Hepatocyte (in vitro differentiated cells): ENCODE measurements at regions not wholly inside any gene's neighbourhood (a gene's known extent, or its start where the extent isn't known, plus 50 kb on each side); places are given as distances from the start of the nearest gene placed in this dataset.

ENCODE experiments used
- DNase-seq: peaks from one replicate; pipeline ENCODE4 v3.0.0-alpha.2; 2016; ENCODE audit warnings: low spot score
- H2AFZ ChIP-seq: fragments of 200-600 bp; sonication (generic); 2 replicates; pipeline ENCODE4 v1.6.0; 2016; ENCODE audit warnings: antibody characterized with exemption, mild to moderate bottlenecking
- H3K27ac ChIP-seq: fragments of 200-600 bp; sonication (generic); 2 replicates; pipeline ENCODE4 v1.5.1; 2016; ENCODE audit warnings: mild to moderate bottlenecking
- H3K27me3 ChIP-seq: fragments of 200-600 bp; sonication (generic); 2 replicates; pipeline ENCODE4 v1.6.1; 2016
- H3K36me3 ChIP-seq: fragments of 200-600 bp; sonication (generic); replicated peaks from 2 replicates; pipeline ENCODE4 v1.5.1; 2016; ENCODE audit warnings: low read depth; ENCODE audit not compliant: insufficient read depth
- H3K4me1 ChIP-seq: fragments of 200-600 bp; sonication (generic); 2 replicates; pipeline ENCODE4 v1.5.1; 2016; ENCODE audit warnings: mild to moderate bottlenecking, moderate library complexity; ENCODE audit not compliant: insufficient read depth
- H3K4me2 ChIP-seq: fragments of 200-600 bp; sonication (generic); 2 replicates; pipeline ENCODE4 v1.6.0; 2016
- H3K4me3 ChIP-seq: fragments of 200-600 bp; sonication (generic); 2 replicates; pipeline ENCODE4 v1.5.1; 2016; ENCODE audit warnings: mild to moderate bottlenecking
- H3K79me2 ChIP-seq: fragments of 200-600 bp; sonication (generic); 2 replicates; pipeline ENCODE4 v1.6.0; 2017; ENCODE audit warnings: mild to moderate bottlenecking
- H3K9me2 ChIP-seq: fragments of 200-600 bp; sonication (generic); replicated peaks from 2 replicates; pipeline ENCODE4 v1.6.0; 2017; ENCODE audit warnings: mild to moderate bottlenecking; ENCODE audit not compliant: insufficient read depth
- H3K9me3 ChIP-seq: fragments of 200-600 bp; sonication (generic); 2 replicates; pipeline ENCODE4 v1.5.1; 2016; ENCODE audit warnings: low read depth, mild to moderate bottlenecking
- H4K20me1 ChIP-seq: fragments of 200-600 bp; sonication (generic); 2 replicates; pipeline ENCODE4 v1.6.0; 2016; ENCODE audit warnings: mild to moderate bottlenecking; ENCODE audit not compliant: insufficient read depth, poor library complexity, severe bottlenecking
- EZH2 ChIP-seq: fragments of 200-600 bp; sonication (generic); IDR thresholded peaks from 2 replicates; pipeline ENCODE4 v1.6.1; 2016; ENCODE audit warnings: antibody characterized with exemption, mild to moderate bottlenecking, borderline replicate concordance
- EZH2phosphoT487 ChIP-seq: fragments of 200-600 bp; sonication (generic); IDR thresholded peaks from one replicate; pipeline ENCODE4 v1.6.1; 2018; ENCODE audit warnings: antibody characterized with exemption, mild to moderate bottlenecking, low read depth, moderate library complexity; ENCODE audit not compliant: unreplicated experiment, severe bottlenecking
- WGBS: methylation state at CpG from one replicate; pipeline ENCODE4 v1.1.6; 2016; ENCODE audit warnings: low lambda C conversion rate; ENCODE audit errors: missing lambda C conversion rate; 5-methylcytosine and 5-hydroxymethylcytosine counted together
- TF ChIP-seq, protein P1 (sequence below): fragments of 200-600 bp; sonication (generic); IDR thresholded peaks from 2 replicates; pipeline ENCODE4 v1.5.1; 2016; ENCODE audit warnings: antibody characterized with exemption, mild to moderate bottlenecking; ENCODE audit not compliant: poor library complexity

DNA sequence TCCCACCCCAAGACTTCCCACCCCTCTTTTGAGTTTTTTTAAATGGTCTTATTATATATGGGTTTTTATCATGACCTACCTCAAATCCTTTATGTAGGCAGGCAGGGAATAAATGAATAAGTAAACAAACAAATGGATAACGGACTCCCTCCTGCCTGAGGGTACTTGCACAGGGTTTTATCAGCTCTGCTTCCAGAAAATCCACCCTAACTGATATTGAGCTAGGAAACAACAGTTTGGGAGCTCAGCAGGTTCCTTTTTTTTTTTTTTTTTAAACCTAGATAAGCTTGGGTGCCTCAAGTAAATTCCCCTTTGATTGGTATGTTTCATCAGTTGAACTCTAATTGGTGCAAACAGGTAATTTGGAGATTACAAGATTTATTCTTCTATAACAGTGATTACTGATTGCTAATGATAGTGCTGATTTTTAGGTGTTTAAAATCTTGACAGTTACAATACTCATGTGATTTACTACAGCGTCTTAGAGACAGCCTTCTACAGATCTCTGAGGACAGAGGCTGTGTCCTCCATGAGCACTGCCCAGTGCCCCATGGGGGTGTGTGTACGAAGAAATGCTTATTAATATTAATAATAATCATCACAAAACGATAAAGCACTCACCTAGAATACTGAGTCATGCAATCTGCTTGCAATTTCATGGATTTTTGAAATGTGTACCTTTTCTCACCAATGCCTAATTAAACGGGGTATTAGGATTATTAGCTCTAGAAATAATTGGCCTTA lies 347.4 kb downstream of the RRAGC start:
- Histone ChIP-seq H3K79me2 (no peaks in the 10 kb centered on the region), H3K27me3 (peaks cover 42% of the 10 kb centered on the region), H3K4me3 (no peak overlapping the region), H3K9me2 (no peaks in the 10 kb centered on the region), H3K9me3 (no peaks in the 10 kb centered on the region), H2AFZ (no peak overlapping the region), H4K20me1 (no peaks in the 10 kb centered on the region), H3K36me3 (no peaks in the 10 kb centered on the region), H3K4me1 (no peaks in the 10 kb centered on the region), H3K27ac (no peak overlapping the region), H3K4me2 (no peak overlapping the region)
- no peak for TF ChIP-seq EZH2phosphoT487
- no peak for TF ChIP-seq EZH2
- TF ChIP-seq, protein P1, sequence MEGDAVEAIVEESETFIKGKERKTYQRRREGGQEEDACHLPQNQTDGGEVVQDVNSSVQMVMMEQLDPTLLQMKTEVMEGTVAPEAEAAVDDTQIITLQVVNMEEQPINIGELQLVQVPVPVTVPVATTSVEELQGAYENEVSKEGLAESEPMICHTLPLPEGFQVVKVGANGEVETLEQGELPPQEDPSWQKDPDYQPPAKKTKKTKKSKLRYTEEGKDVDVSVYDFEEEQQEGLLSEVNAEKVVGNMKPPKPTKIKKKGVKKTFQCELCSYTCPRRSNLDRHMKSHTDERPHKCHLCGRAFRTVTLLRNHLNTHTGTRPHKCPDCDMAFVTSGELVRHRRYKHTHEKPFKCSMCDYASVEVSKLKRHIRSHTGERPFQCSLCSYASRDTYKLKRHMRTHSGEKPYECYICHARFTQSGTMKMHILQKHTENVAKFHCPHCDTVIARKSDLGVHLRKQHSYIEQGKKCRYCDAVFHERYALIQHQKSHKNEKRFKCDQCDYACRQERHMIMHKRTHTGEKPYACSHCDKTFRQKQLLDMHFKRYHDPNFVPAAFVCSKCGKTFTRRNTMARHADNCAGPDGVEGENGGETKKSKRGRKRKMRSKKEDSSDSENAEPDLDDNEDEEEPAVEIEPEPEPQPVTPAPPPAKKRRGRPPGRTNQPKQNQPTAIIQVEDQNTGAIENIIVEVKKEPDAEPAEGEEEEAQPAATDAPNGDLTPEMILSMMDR, result no peak
- no peak for DNase-seq
- 52% methylated on average over 5 of the region's 5 CpGs for WGBS

DNA sequence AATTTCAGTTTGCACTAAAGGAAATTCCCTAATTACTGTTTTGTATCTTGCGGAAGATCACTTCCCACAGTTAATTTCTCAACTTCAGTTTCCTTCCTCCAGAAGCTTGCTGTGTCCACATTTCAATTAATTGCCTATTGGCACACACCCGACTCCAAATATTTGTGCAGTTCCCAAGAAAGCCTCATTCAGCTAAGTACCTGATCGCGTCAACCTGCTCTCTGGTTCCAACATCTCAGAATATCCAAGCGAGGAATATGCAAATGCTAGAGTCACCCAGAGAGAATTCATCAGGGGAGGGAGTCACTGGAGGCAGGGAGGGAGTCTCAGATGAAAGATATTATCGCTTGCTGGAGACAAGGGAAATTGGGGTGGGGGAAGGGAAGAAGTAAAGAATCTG lies 351.3 kb downstream of the RRAGC start:
- DNase-seq, result no peak
- Histone ChIP-seq H3K27me3 (peaks cover 74% of the 10 kb centered on the region), H3K9me2 (no peaks in the 10 kb centered on the region), H3K4me2 (no peak overlapping the region), H3K4me1 (no peaks in the 10 kb centered on the region), H3K4me3 (no peak overlapping the region), H3K9me3 (no peaks in the 10 kb centered on the region), H3K27ac (no peak overlapping the region), H3K79me2 (no peaks in the 10 kb centered on the region), H2AFZ (no peak overlapping the region), H4K20me1 (no peaks in the 10 kb centered on the region), H3K36me3 (no peaks in the 10 kb centered on the region)
- 43% methylated on average over 6 of the region's 6 CpGs for WGBS
- TF ChIP-seq EZH2phosphoT487 (no peak), EZH2 (no peak)
- TF ChIP-seq, protein P1, result no peak

DNA sequence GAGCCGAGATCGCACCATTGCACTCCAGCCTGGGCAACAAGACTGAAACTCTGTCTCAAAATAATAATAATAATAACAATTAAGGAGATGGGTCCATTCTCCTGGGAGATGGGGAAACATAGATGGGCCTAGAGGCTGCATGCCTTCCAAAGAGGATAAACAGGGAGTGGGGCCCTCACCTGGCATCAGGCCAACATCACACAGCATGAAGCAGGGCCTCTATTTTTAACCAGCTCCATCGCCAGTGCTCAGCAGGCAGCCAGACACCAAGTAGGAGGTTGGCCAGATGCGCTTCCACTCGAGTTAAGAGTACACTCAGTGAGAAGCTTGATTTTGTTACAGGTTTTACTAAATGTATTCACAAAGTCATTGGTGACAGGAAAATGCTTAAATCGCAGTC lies 352.0 kb downstream of the RRAGC start:
- Histone ChIP-seq H3K4me3 (no peak overlapping the region), H3K9me2 (no peaks in the 10 kb centered on the region), H3K36me3 (no peaks in the 10 kb centered on the region), H3K27ac (no peak overlapping the region), H2AFZ (no peak overlapping the region), H3K79me2 (no peaks in the 10 kb centered on the region), H4K20me1 (no peaks in the 10 kb centered on the region), H3K4me1 (no peaks in the 10 kb centered on the region), H3K9me3 (no peaks in the 10 kb centered on the region), H3K4me2 (no peak overlapping the region), H3K27me3 (peaks cover 79% of the 10 kb centered on the region)
- no peak for DNase-seq
- 87% methylated on average over 6 of the region's 6 CpGs for WGBS
- TF ChIP-seq, protein P1, result no peak
- no peak for TF ChIP-seq EZH2
- no peak for TF ChIP-seq EZH2phosphoT487
